ENCODE measurements at regions not wholly inside any gene's neighbourhood (a gene's known extent, or its start where the extent isn't known, plus 50 kb on each side); places are given as distances from the start of the nearest gene placed in this dataset.

DNA sequence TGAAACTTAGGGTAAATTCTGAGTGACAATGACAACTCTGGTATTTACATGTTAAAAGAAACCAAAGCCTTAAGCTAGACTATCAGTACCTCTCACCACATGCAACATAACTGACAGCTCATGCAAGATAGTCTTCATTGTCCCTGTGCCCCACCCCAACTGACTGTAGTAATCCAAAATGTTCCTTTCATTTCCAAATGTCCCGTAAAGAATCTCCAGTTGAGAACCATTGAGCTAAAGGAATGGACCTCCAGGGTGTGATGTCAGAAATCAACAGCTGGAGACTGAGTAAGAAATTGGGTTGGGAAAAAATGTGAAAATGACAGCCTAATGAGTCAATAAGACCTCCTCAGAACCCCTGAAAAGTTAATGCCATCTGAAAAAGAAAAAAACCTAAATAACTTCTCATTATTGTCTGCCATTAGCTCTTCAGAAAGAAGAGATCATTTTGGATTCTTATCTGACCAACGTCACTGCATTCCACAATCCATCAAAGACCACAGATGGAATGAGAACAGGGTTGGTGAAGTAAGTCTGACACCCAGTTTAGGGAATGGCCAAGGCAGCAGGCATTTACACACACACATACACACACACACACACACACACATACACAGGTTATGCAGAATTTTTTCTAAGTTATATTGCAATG is 51.7 kb upstream of the ACVR2A start:
- H3K4me3 ChIP-seq (ENCODE audit: low read depth, low read length): no peak overlapping the region
- DNase-seq (ENCODE audit: low read depth): peak; percentile 44

DNA sequence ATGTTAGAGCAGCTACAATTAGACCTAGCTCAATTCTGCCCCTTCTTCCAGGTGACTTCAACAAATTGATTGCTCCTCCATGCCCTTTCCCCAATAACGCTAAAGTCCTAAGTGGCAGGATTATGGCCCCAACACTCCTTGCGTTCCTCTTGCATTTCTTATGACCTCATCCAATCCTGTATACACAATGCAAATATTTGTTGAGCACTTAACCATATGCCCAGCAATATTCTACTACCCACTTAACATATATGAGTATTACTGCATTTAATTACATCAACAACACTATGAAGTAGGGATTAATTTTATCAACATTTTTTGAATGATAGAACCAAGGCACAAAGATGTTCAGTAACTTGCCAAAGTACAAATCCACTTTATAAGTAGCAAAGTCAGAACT is 54.2 kb upstream of the ACVR2A start:
- no peak for DNase-seq (ENCODE audit: low read depth)
- no peak overlapping the region for H3K4me3 ChIP-seq (ENCODE audit: low read depth, low read length)

DNA sequence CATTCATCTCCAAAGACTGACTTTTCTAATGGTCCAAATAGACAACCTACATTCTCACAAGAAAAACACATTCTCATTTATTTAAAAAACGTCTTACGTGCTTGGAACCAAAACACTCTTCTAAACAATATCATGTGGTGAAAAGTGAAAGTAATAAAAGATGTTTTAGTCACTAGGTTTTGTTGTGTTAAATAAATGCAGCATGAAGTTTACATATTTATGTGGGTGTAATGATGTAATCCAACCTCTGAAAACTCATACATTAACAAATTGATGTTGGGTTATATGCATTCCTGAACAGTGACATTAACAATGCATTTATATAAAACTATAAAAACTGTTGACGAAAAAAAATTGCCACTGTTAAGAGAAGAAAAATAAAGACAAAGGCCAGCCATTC is 55.1 kb upstream of the ACVR2A start:
- peak; percentile 9 for DNase-seq (ENCODE audit: low read depth)
- H3K4me3 ChIP-seq (ENCODE audit: low read depth, low read length): no peak overlapping the region

DNA sequence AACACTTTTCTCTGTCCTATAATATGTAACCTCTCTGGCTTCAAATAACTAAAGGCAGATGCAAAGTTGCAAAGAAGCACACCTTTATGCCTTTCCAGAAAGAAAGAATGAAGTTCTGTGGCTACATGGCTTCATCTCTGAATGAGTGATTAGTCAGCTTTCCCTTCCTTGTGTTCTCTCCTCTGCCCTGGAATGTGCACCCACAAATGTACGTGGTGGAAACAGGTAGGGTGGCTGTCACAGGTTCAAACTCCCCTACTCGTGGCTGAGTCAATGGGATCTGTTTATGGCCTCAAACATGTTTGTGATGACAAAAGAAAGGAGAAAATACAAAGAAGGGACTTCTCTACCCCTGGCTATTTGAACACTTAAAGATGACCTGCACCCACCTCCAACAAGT is 55.5 kb upstream of the ACVR2A start:
- no peak for DNase-seq (ENCODE audit: low read depth)
- H3K4me3 ChIP-seq (ENCODE audit: low read depth, low read length): no peak overlapping the region

DNA sequence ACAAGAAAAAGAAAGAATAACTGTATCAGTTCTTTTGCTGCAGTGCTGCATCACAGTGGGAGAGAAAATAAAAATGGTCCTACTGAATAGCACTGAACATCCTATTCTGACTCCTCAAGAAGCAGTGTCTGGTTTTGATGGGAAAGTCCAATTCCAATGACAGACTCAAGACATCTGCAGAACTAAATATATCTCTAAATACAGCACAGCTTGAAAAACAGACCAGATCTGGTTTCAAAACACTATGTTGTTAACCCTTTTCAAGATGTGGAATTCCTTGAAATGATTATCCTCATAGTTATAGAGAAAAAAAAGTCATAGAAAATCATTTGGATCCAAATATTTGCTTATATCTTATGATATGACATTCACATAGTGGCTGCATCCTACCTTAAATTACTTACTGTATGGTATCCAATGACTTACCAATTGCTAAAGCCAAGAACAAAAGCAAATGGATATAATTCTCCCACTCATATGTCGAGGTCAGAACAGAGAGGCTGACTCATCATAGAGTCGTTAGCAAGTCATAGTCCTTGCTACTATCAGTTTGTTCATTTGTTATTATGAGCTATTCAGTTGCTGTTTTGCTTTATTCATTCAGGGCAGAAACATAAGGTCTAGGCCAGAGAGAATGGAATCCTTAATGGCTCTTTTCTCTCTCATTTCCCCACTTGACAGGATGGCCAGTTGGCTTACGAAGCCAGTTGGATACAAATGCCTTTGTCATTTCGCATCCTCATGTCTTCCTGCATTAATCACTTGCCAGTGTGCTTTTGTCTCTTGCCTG is 62.5 kb upstream of the ACVR2A start:
- H3K4me3 ChIP-seq (ENCODE audit: low read depth, low read length): no peak overlapping the region
- peak; percentile 46 for DNase-seq (ENCODE audit: low read depth)

DNA sequence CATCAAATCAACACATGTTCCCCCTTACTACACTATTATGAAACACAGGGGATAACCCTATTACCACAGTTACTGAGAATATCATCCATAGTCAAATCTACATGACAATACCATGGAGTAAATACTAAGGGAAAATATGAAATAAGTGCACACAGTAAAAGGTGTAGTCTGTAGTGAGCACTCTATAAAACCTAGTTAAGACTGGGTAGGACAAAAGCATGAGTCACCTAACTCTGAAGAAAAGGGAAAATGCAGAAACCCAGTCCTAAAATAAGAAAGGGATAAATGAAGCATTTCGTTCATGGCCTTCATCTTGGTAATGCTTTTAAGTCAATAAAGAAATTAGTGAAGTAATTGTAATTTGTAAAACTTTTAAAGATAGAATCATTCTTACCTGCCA is 65.4 kb upstream of the ACVR2A start:
- no peak for DNase-seq (ENCODE audit: low read depth)

DNA sequence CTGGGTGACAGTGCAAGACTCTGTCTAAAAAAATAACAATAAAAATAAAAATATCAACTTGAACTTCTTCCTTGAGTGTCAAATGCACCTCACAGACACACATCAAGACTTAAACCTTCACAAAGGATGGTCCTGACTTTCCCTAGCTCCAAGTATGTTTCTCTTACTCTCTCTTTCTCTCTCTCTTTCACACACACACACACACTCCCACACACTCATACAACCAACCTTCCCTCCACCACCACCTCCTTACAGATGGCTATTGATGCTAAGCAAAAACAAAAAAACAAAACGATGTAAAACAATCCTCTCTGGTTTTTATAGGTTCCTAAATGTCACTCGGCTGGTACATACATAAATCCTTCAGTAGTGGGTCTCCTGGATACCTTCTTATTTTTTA is 67.4 kb upstream of the ACVR2A start:
- H3K4me3 ChIP-seq (ENCODE audit: low read depth, low read length): no peak overlapping the region
- DNase-seq (ENCODE audit: low read depth): no peak

More for the DNA sequence above, 65.4 kb upstream of the ACVR2A start:
- no peak overlapping the region for H3K4me3 ChIP-seq (ENCODE audit: low read depth, low read length)

DNA sequence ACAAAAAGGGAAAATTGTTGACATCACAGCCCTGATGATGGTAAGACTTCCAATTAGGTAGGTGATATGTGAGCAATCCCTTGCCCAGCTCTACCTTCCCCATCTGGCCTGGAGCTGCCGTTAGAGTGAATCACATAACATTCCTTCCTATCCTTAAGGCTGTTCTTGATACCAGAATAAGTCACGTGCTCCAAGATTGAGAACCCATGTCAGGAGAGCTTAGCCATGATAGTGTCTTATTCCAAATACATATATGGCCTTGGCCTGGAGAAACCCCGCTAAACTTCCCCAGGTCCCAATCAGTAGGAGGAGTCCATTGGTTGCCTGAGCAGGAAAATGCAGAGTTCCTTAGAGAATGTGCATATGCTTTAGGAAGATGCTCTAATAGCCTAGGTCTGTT is 70.0 kb upstream of the ACVR2A start:
- H3K4me3 ChIP-seq (ENCODE audit: low read depth, low read length): no peak overlapping the region
- no peak for DNase-seq (ENCODE audit: low read depth)

DNA sequence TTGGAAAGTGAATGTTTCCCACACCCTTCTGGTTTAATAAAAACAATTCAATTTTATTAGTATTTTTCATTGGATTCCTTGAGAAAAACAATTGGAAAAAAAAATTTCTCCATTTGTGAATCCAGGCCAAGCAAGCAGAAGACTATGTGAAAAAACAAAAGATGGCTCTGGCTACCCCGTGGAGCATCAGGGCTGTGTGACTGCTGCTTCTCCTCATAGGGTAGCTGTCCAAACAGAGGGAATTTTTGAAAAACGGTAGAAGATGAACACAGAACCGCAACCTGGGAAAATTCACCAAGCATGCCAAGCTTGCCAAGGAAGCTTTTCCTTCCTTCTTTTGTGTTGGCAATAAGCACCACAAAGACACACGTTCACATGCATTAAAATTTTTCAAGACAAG is 71.3 kb upstream of the ACVR2A start:
- H3K4me3 ChIP-seq (ENCODE audit: low read depth, low read length): no peak overlapping the region
- DNase-seq (ENCODE audit: low read depth): no peak

DNA sequence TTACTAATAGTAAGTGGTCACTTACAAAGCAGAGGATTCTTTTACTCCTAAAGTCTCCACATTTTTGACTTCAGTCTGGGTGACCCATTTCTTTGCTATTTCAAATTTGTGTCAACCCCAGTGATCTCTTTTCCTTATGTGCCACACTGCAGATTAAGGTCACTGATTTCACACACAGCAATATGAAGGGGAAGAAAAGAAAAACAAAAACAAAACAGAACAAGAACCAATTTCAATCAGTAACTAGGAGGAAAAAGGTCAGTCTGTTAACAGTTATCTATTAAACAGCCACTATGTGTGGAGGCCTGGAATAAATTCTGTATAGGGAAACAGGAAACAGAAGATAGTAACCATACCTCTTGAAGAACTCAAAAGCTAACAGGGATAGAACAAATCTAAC is 72.0 kb upstream of the ACVR2A start:
- no peak overlapping the region for H3K4me3 ChIP-seq (ENCODE audit: low read depth, low read length)
- DNase-seq (ENCODE audit: low read depth): no peak

DNA sequence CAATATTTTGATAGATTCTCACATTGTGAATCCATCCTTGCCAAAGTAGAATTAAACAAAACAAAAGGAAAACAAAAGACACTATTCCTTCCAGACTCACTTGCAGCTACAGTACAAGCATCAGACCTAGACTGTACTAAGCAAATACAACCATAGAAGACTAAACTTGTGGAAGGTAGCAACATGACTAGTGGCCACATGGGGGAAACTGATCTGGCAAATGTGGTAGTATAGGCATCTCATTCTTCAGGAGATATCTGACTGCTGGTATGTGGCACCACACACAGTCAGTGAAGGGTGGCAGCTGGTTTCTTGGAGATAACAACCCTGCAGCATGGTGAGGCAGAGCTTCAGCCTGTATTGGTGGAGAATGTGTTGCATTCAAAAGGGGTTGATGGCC is 81.0 kb upstream of the ACVR2A start:
- DNase-seq (ENCODE audit: low read depth): no peak
- no peak overlapping the region for H3K4me3 ChIP-seq (ENCODE audit: low read depth, low read length)

DNA sequence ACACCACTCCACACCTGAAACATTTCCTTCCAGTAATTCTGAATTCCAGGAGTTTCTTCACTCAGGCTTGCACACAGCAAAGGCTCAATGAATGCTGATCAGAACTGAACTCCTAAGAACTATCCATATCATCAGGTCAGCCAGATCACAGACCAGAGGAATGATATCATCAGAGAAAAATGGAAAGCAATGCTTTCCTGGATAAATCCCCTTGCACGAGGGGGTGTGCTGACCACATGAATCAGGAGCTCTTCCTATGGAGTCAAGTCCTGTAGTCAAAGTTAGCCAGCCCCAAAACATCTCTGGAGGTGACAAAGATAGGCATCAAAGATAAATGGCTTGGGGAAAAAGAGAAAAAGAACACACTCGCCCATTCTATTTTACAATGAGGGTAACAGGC is 83.8 kb upstream of the ACVR2A start:
- DNase-seq (ENCODE audit: low read depth): no peak

DNA sequence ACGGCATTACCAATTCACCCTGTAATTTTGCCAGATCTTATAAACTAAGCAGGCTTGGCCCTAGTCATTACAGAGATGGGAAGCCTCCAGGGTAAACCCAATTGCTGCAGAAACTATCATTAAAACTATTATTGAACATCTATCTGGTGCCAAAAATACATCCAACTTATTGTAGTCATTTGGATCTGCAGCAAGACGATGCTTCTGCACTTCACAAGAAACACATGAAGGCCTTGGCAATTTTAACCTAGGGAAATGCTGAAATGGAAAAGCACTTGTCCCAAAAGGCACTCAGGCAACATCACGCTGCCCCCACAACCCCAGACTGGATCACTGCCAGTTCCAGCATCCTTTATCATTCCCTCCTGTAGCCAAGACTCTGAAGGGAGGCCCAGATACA is 85.3 kb upstream of the ACVR2A start:
- no peak overlapping the region for H3K4me3 ChIP-seq (ENCODE audit: low read depth, low read length)
- no peak for DNase-seq (ENCODE audit: low read depth)

More for the DNA sequence above, 83.8 kb upstream of the ACVR2A start:
- no peak overlapping the region for H3K4me3 ChIP-seq (ENCODE audit: low read depth, low read length)

DNA sequence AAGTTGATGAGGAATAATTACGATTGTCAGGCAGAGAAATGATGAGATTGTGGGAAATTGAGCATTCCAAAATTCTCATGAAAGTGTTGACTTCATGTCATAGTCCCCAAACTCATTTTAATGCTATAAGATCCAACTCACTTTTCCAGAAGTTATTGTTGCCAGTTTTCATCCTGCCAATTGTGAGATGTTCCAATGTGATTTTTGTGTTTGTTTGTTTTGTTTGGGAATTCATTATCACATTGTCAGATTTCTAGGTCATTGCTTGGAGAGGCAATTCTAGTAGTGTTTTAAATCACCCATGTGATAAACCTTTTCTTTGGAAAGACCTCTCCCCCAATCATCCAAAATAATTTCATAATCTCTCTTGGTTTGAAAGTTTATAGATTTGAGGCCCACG is 86.0 kb upstream of the ACVR2A start:
- no peak for DNase-seq (ENCODE audit: low read depth)
- no peak overlapping the region for H3K4me3 ChIP-seq (ENCODE audit: low read depth, low read length)

DNA sequence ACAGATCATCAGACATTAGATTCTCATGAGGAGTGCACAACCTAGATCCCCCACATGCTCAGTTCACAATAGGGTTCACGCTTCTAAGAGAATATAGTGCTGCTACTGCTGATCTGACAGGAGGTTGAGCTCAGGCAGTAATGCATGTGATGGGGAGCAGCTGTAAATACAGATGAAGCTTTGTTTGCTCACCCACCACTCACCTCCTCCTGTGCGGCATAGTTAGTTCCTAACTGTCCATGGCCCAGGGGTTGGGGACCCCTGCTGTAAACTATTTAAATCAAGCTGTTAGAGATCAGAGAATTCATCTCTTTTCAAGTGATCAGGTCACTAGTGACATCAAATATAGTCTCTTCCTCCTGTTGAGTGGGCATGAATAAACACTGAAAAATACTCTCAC is 88.8 kb upstream of the ACVR2A start:
- no peak overlapping the region for H3K4me3 ChIP-seq (ENCODE audit: low read depth, low read length)
- no peak for DNase-seq (ENCODE audit: low read depth)

DNA sequence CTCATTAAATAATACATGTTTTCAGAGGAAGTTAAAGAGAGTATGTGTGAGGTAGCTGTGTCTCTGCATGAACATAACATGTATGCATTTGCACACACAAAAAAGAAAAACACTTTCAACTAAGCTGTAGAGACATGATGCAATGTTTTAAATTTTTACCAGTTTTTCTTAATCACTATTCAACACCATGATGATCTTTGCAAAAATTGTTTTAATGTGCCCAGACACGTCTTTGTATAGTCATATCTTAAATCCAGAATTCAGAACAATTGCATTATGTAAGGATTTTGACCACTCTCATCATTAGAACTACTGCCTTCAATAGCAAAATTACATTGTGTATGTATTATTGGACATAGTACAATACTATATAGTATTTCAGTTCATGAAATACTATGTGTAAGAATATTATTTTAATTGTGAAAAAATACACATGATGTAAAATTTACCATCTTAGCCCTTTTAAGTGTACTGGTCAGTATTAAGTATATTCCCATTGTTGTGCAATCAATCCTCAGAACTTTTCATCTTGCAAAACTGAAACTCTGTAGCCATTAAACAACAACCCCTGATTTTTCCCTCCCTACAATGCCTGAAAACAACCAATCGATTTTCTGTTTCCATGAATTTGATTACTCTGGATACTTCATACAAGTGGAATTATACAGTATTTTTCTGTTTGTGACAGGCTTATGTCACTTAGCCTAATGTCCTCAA is 104.5 kb upstream of the ACVR2A start:
- H3K4me3 ChIP-seq (ENCODE audit: low read depth, low read length): no peak overlapping the region
- no peak for DNase-seq (ENCODE audit: low read depth)

DNA sequence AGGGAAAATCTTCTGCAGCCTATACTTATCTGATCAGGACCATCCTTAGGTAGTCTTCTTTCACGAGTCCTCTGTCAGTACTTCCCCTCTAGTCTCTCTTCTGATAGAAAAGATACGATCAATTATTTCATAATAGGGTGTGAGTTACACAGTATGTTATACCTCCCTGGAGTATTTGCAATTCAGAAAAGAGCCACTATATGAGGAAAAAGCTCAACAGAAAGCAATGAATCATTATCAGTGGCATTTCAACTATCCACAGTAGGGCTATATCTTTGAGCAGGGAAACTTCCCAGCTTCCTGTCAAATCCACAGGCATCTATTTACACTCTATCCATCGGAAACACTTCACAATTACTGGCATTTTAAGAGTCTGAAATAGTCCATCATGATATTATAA is 105.3 kb upstream of the ACVR2A start:
- H3K4me3 ChIP-seq (ENCODE audit: low read depth, low read length): no peak overlapping the region
- DNase-seq (ENCODE audit: low read depth): no peak

DNA sequence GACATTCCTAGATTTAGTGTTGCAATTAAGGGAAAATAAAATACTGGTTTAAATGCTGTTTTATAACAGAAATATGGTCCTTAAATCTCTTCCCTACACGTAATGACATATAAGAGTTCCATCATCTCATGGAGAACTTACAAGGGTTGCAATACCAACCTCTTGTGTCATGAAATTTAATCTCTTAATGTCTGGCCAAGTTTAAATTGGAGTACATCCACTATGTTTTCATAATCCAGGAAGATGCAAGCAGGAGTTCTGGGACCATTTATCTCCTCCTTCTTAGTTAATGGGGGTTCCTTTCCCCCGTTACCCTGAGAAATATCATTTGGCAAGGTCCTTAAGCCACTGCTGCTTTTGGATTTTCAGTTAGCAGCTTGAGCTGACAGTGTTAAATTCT is 126.0 kb upstream of the ACVR2A start:
- DNase-seq (ENCODE audit: low read depth): no peak
- H3K4me3 ChIP-seq (ENCODE audit: low read depth, low read length): no peak overlapping the region

DNA sequence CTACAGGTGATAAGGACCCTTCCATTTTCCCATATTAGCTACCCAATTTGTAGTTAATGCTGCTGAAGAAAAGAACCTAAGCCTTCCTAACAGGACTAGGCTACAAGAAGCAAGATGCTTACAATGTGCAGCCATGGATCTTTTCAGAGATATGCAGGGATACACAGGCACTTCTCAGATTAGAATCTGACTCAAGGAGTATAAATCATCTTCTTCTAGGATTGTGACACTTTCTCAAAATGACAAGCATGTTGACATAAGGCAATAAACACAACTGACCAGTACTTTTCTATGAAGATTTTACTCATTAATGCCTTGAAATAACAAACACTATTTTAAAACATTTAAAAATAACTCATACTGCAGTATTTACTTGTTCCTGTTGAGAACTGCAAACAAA is 127.9 kb upstream of the ACVR2A start:
- no peak for DNase-seq (ENCODE audit: low read depth)
- no peak overlapping the region for H3K4me3 ChIP-seq (ENCODE audit: low read depth, low read length)

DNA sequence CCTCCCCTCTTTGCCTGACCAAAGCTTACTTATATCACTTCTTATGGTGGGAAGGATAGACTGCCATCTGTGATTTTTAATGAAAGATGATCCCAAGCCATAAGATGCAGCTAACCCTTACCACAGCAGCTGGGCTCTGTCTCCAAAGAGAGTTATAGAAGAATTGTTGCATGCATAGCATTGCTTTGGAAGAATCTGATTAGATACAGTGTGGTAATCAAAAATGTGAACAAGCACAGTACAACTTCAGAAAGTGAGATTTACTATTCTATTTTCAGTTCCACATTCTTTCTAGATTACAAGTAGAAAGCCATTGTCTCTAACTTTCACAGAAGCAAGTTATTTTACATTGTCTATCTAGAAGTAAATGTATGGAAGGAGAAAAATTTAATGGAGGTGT is 129.0 kb upstream of the ACVR2A start:
- DNase-seq (ENCODE audit: low read depth): peak; percentile 36
- H3K4me3 ChIP-seq (ENCODE audit: low read depth, low read length): no peak overlapping the region

DNA sequence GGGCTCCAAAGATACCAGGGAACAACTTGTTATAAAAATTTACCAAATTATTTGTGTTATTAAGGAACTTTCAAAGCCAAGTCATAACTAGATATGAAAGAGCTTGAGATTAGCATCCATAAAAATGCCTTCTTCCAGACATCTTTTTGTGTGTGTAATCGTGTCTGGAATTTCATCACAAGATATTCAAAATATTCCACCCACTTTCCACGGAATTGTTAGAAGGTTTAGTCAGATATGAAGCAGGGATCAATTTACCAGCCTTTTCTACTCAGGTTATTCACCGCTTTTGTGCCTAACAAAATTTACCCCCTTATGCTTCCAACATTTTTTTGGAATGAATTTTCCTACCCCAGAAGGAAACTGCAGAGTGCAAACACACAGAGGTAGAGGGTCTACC is 130.2 kb upstream of the ACVR2A start:
- H3K4me3 ChIP-seq (ENCODE audit: low read depth, low read length): no peak overlapping the region
- DNase-seq (ENCODE audit: low read depth): no peak

All from skeletal muscle cell (primary cell).